ENCODE measurements at regions not wholly inside any gene's neighbourhood (a gene's known extent, or its start where the extent isn't known, plus 50 kb on each side); places are given as distances from the start of the nearest gene placed in this dataset.

DNA sequence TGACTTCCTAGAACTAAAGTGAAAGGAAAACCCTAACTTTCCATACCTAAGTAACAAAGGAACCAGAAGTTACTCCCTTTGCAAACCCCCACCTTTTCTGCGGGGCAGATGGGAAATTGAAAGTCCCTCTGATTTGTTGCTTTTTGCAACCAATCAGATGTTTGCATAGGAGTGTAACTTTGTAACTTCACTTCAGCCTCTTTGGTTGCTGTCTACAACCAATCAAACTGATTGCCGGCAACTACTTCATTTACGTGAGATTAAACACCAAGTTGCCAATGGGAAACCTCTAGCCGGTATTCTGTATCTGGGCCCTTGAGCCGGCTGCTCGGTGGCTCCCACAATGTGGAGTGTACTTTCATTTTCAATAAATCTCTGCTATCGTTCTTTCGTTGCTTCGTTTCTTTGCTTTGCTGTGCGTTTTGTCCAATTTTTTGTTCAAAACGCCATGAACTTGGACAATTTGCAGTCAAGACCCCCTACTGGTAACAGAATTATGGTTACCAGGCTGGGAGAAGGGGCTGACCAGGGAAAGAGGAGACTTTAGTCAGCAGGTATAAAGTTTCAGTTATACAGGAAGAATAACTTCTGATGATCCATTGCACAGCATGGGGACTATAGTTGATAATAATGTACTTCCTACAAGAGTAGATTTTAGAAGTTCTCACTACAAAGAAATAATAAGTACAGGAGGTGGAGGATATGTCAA lies 69.2 kb upstream of the RGS2 start:
- Histone ChIP-seq H3K9me3 (replicated peaks; ENCODE audit: control insufficient read depth, insufficient read depth, low read depth, low read length) (no peaks in the 10 kb centered on the region), H4K20me1 (replicated peaks; ENCODE audit: control insufficient read depth, insufficient read depth, low read length) (no peaks in the 10 kb centered on the region), H3K9me1 (ENCODE audit: control insufficient read depth, insufficient read depth, low read length) (no peaks in the 10 kb centered on the region), H3K4me3 (peak overlapping the region; percentile 7), H3K4me1 (replicated peaks in 1 of 2; ENCODE audit: control insufficient read depth in 2 of 2, insufficient read depth in 2 of 2, low read length in 2 of 2) (no peaks in the 10 kb centered on the region), H3K79me2 (ENCODE audit: control insufficient read depth, insufficient read depth, low read length) (no peaks in the 10 kb centered on the region), H3K4me2 (ENCODE audit: insufficient read depth, low read length) (peak overlapping the region; percentile 20), H2AFZ (ENCODE audit: low read depth, low read length) (peak overlapping the region; percentile 35; the same call in 1 of the 2 replicates), H3K27ac (ENCODE audit: extremely low read depth, low read depth, low read length) (no peak overlapping the region), H3K9ac (ENCODE audit: insufficient read depth in 1 of 2, low read depth in 2 of 2, low read length in 2 of 2) (no peak overlapping the region), H3K27me3 (ENCODE audit: control insufficient read depth in 2 of 2, insufficient read depth in 2 of 2, low read length in 2 of 2) (no peaks in the 10 kb centered on the region), H3K36me3 (ENCODE audit: control insufficient read depth, insufficient read depth, low read length) (no peaks in the 10 kb centered on the region)
- FAIRE-seq (no peak), ATAC-seq (peak; percentile 48; the same call in 2 of the 3 replicates), DNase-seq (ENCODE audit: extremely low read depth in 1 of 4, low spot score in 3 of 4) (peak in 1 of 4 experiments; percentile 5)
- TF ChIP-seq ATF1 (CRISPR knock-in tag; IDR thresholded peaks at IDR 0.05) (no peak), ATF1 (tag; IDR thresholded peaks at IDR 0.05) (0 out of 2 replicates have a peak, but pooled peaks have one; percentile 12), HNRNPK (IDR thresholded peaks at IDR 0.05; ENCODE audit: low read depth, low read length, poor library complexity, severe bottlenecking) (no peak), NFYB (IDR thresholded peaks at IDR 0.05; ENCODE audit: extremely low read depth, insufficient read length) (no peak), MAZ (CRISPR knock-in tag; conservative IDR thresholded peaks at IDR 0.05 in 1 of 2, IDR thresholded peaks at IDR 0.05 in 1 of 2) (peak; percentile 48 to 90; a peak in 3 of 4 replicates)
- TF ChIP-seq, protein P1, sequence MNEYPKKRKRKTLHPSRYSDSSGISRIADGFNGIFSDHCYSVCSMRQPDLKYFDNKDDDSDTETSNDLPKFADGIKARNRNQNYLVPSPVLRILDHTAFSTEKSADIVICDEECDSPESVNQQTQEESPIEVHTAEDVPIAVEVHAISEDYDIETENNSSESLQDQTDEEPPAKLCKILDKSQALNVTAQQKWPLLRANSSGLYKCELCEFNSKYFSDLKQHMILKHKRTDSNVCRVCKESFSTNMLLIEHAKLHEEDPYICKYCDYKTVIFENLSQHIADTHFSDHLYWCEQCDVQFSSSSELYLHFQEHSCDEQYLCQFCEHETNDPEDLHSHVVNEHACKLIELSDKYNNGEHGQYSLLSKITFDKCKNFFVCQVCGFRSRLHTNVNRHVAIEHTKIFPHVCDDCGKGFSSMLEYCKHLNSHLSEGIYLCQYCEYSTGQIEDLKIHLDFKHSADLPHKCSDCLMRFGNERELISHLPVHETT (CRISPR knock-in tag; conservative IDR thresholded peaks at IDR 0.05 in 1 of 2, IDR thresholded peaks at IDR 0.05 in 1 of 2), result 0 out of 4 replicates have a peak, but pooled peaks of 1 of the 2 experiments have one; percentile 34
- in situ Hi-C loops (cut with MboI), result no loop called here
- intact Hi-C loops (cut with micrococcal nuclease), result no loop called here
- WGBS (ENCODE audit: insufficient coverage, low coverage, missing lambda C conversion rate), result 2% methylated on average over 11 of the region's 11 CpGs
- no TSS peak for BruUV-seq (replicated peaks)
- CTCF ChIA-PET (ENCODE audit: low intra/inter-chr PET ratio), result interaction anchor here (0.6 kb wide), 1 partner anchor 316 kb away, joined by 3 read pairs; no protein-coding TSS in a partner anchor
- POLR2A ChIA-PET, result no interaction called here

Data from K562 (cell line).